ENCODE measurements at regions not wholly inside any gene's neighbourhood (a gene's known extent, or its start where the extent isn't known, plus 50 kb on each side); places are given as distances from the start of the nearest gene placed in this dataset.

- DNase-seq = no peak
Measured at GRCh38 chr3:22907796-22908195, 295.3 kb upstream of the UBE2E2 start.

GRCh38 chr3:22908989-22909507 is 294.1 kb upstream of the UBE2E2 start:
- no peak for DNase-seq

- DNase-seq = no peak
Measured at GRCh38 chr3:22916933-22917332, 286.2 kb upstream of the UBE2E2 start.

- DNase-seq = no peak
Measured at GRCh38 chr3:22920006-22920405, 283.1 kb upstream of the UBE2E2 start.

DNA sequence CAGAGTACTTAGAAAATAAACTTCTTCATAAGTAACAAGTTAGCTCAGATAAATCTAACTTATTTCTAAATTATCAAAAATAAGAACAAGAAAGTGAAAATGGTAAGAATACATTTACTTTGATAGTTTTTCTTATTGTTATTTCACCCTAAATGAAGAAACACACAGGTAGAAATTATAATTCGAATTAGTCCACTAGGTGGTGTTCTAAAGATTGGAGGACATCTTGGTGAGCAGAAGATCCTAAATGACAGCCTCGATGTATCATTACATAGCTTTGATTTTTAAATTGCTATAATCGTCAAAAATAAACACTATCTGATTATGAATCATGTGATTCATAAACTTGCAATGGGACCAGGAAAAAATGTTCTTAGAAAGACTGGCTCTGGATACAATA is 280.8 kb upstream of the UBE2E2 start:
- DNase-seq = no peak

GRCh38 chr3:22923711-22924110 is 279.4 kb upstream of the UBE2E2 start:
- DNase-seq = no peak

GRCh38 chr3:22928216-22929110 is 274.7 kb upstream of the UBE2E2 start:
- no peak for DNase-seq

- DNase-seq = no peak
Measured at GRCh38 chr3:22933051-22933840, 269.9 kb upstream of the UBE2E2 start.

GRCh38 chr3:22933841-22934116 is 269.3 kb upstream of the UBE2E2 start:
- no peak for DNase-seq

DNA sequence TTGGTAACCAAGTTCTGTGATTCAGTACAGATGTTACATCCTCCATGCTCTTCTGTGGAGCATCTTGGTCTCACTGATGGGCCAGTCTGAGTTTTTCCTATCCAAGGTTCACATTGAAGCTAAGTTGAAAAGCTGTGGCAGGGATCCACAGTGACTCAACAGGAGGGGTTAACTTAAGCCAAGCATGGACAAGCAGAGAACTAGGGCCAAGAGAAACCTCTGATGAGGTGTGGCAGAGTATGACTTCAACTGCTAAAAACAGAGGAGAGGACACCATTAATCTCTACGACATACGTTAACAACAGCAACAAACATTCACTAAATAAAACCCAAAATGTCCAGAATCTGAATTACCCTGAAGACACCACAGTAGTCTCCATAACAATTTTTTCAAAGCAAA is 268.1 kb upstream of the UBE2E2 start:
- DNase-seq = no peak

- DNase-seq = no peak
Measured at GRCh38 chr3:22937536-22937935, 265.6 kb upstream of the UBE2E2 start.

DNA sequence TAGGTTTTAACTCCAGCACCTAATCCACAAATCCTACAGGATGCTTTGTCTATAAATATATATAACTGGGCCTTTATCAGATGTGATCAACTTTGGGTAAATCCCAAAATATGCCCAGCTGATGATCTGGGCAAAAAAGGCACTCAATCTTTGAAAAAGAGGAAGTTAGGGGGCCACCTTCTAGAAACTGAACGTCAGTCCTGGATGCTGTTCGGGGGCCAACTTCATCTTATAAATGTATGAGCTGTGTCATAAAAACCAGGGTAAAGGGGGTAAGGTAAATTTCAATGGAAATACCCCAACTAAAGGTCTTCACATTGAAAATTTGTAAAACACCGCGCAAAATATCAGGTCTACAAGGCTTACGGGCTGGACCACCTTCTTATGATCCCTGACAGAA is 264.4 kb upstream of the UBE2E2 start:
- no peak for DNase-seq

GRCh38 chr3:22939349-22939748 is 263.8 kb upstream of the UBE2E2 start:
- no peak for DNase-seq

DNA sequence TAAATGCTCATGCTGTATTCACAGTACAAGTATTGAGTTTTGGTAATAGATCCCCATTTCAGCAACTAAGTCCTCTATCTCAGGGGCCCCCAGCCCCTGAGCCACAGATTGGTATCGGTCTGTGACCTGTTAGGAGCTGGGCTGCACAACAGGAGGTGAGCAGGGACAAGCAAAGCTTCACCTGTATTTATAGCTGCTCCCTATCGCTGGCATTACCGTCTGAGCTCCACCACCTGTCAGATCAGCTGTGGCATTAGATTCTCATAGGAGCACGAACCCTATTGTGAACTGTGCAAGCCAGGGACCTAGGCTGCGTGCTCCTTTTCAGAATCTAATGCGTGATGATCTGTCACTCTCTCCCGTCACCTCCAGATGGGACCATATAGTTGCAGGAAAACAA is 262.8 kb upstream of the UBE2E2 start:
- DNase-seq = no peak

DNA sequence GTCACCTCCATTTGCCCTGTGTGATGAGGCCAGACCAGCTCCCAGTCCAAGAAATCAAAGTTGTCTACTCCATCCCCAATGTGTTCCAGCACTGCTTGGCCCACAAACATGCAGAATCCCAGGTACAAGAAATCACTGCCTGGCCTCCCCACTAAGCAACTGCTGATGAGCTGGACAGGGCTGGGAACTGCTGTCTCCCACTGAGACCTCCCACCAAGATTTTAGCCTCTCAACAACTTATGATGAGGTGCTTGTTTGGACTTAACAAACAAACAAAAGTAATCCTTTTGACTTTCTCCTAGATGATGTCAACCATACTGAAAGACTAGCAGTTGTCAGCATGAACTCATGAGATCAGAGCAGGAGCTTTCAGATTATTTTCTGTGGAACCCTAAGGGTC is 260.1 kb upstream of the UBE2E2 start:
- no peak for DNase-seq

DNA sequence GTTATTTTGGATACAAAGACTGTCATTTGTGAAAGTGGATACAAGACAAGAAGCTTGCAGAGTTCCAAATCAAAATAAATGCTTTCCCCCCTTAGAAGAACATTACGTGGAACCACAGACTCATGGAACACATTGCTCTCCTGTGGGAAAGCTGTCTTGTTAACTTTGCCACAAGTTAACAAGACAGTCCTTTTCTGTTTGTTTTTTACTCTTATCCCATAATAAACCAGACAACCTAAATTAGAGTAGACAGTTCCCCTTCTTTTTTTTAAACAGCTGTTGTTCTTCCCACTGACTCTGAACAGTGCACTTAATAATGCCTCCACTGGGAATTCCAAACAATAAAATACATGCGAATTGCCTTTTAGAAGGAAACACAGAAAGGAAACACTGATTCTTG is 255.3 kb upstream of the UBE2E2 start:
- no peak for DNase-seq

- DNase-seq = no peak
Measured at GRCh38 chr3:22951910-22952309, 251.2 kb upstream of the UBE2E2 start.

DNA sequence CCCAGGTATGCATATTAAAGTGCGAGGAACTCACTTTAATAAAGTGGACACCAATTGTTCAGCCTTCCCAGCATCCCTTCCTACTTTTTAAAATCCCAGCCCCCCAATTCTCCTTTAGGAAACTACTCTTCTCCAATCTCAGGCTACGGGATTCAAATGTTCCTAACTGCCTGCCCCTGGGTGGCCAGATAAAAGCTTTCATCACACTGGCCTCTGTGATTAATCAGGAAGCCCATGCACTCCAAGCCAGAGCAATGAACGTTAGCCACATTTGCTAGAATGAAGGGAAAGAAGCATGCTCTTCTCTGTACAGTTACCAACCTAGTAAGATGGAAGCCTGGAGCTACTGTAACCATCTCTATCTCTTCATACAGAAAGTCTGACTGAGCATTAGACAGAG is 250.3 kb upstream of the UBE2E2 start:
- DNase-seq = no peak

DNA sequence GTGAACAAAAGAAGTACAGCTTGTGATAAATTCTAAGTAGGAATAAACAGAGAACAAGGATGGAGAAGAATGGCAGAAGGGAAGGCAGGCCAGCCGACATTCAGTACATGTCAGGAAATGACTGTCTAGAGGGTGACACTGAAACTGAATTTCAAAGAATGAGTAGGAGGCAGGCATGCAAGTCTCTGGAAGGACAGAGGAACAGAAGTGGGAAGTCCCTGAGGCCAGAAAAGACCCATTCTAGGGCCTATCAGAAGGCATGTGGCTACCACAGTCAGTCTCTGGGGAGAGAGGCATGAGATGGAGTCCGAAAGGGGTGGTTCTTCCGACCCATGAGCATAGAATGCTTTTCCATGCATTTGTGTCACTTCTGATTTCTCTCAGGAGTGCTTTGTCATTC is 243.5 kb upstream of the UBE2E2 start:
- DNase-seq = no peak

GRCh38 chr3:22960105-22960984 is 242.8 kb upstream of the UBE2E2 start:
- DNase-seq = no peak

GRCh38 chr3:22962244-22962643 is 240.9 kb upstream of the UBE2E2 start:
- DNase-seq = no peak

GRCh38 chr3:22966349-22966748 is 236.8 kb upstream of the UBE2E2 start:
- no peak for DNase-seq

DNA sequence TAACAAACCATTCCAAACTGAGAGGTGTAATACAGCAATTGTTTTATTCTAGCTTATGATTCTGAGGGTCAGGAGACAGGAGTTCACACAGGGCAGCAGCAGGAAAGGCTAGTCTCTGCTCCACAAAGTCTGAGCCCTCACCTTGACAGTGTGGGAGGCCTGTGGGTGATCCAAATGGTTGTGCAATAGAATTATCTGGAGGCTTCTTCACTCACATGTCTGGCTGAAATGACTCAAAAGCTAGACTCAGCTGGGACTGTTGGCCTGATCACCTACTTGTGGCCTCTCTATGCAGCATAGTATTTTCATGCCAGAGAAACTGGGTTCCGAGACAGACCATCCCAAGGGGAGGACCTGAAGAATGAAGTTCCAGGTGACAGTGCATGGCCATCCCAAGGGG is 233.9 kb upstream of the UBE2E2 start:
- no peak for DNase-seq
